ENCODE measurements at regions not wholly inside any gene's neighbourhood (a gene's known extent, or its start where the extent isn't known, plus 50 kb on each side); places are given as distances from the start of the nearest gene placed in this dataset.

DNA sequence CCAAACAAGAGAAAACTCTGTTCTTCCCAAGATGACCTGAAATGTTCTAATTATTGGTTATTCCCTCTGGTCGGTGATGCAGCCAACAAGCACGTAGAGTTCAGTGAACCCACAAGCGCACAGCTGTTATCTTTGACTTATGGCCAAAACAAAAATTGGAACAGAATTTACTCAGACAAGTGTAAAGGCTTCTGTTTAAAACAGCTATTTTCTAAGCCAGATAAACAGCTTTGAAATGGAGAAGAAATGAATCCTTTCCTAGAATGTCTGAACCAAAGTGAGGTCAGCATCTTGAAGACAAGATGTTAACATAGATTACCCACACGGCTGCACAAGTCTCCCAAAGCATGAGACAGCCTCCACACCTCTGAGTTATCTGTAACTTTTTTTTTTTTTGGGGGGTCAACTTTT, 669.2 kb downstream of the DIAPH3 start:
- TF ChIP-seq TAF1 (IDR thresholded peaks at IDR 0.05; ENCODE audit: borderline replicate concordance, insufficient read depth, low read length) (no peak), POLR2AphosphoS5 (IDR thresholded peaks at IDR 0.05; ENCODE audit: low read depth, low read length) (no peak), SIN3A (IDR thresholded peaks at IDR 0.05; ENCODE audit: borderline replicate concordance, insufficient read depth, low read length) (no peak)
